ENCODE measurements at regions not wholly inside any gene's neighbourhood (a gene's known extent, or its start where the extent isn't known, plus 50 kb on each side); places are given as distances from the start of the nearest gene placed in this dataset.
"Not testable (repeated sequence)": the region's sequence is repeated elsewhere in the genome, so short reads cannot be mapped to it uniquely, and the experiment has no call there.

DNA sequence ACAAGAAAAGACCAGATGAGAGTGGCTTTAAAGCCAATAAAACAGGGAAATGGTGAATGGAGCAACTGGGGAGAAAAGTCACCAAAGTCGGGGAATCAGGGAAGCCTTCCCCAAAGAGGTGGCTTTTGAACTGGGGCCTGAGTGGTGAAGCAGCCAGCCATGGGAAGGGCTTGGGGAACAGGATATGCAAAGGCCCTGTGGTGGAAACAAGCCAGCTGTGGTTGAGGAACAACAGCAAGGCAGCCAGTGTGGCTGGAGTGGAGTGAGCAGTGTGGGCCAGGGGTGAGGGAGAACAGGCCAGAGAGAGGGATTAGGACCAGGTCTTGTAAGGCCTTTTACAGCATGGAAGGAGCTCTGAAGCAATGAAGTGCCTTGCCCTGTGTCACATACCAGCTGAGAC is 51.0 kb upstream of the ROPN1B start:
- DNase-seq: not testable (repeated sequence)

DNA sequence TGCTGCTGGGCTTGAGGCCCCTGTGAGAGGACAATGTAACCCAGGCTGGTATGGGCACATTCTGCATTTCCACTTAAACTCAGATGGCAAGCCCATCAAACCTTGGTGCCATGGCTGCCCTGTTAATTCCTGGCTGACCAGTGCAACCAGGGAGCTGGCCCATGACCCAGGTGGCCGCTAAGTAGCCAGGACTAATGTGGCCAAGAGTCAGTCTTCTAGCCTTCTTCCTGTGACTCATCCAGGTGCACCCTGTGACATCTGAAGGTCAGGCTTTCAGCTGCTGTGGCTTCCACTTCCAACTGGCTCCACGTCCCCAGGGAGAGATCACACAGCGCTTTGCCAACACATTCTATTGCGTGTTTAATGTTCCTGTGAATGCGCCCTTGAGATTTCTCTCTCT is 50.5 kb upstream of the ROPN1B start:
- DNase-seq: not testable (repeated sequence)

DNA sequence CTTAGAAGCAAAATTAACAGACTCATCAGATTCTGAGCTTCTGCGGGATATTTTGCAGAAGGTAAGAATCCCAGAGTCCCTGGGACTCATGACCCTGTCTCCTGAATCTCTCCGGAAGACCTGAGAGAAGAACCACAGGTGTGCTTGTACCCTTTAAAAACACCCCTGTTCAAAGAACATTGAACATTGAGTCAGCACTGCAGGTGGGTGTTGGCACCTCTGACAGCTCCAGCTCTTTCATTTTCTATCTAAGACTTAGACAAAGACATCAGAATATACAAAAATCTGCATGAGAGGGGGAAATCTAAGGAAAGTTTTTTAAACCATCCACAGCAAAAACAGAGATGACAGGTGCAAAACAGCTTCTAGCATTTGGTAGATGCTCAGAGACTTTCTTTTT is 50.1 kb upstream of the ROPN1B start:
- not testable (repeated sequence) for DNase-seq

Data from Kasumi-1 (cell line).